ENCODE measurements at regions not wholly inside any gene's neighbourhood (a gene's known extent, or its start where the extent isn't known, plus 50 kb on each side); places are given as distances from the start of the nearest gene placed in this dataset.

GRCh38 chr2:824524-824923 lies 126.1 kb upstream of the SNTG2 start:
- no peak for DNase-seq

DNA sequence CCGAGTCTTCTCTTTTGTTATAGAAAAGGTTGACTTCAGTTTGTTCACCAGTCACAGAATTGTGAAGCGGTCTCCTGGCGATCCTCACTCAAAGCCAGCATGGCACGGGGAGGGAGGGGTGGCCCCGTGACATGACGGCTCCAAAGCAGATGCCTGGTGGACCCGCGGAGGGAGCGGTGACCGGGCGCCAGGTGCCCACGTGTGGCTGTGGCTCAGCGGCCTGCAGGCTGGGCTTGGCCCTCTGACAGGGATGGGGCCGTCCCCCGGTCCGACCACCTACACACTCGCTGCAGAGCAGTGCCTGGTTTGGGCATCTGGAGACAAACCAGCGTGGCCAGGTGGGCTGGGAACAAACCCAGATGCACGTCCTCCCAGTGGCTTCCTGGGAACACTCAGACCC lies 129.1 kb upstream of the SNTG2 start:
- no peak for DNase-seq

DNA sequence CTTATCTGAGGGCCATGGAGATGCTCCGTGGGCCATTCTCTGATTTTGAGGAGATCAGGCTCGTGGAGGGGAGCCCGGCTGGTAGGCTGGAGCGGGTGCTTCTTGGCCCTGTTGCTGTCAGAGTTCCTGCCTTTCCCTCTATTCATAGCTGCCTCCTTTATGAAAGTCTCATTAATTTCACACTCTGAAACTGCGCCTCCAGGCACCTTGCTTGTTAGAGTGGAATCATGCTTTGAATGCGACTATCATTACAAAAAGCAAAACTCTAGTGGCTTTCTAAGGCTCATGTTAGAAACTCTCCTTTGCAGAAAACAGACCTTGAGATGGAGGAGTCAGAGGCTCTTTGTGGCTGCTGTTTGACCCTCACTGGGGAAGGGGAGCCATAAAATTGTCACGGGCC lies 131.0 kb upstream of the SNTG2 start:
- no peak for DNase-seq

DNA sequence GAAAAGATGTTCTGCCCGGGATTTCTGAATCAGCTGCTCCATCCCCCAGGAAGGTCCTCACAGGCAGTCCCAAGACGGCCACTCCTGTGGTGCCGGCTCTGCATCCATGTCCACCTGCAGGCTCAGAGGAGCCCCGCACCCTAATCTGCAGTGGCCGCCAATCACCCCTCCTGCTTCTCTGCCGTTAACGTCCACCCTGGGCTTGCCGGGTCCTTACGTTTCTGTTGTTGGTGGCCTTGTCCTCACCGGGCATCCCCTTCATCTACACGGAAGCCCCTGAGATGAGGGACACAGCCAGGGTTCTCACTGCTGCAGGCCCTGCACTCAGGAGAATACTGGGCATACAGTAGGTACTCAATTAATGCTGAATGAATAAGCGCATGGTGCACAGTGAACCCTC lies 131.5 kb upstream of the SNTG2 start:
- no peak for DNase-seq

GRCh38 chr2:817336-818015 lies 133.2 kb upstream of the SNTG2 start:
- DNase-seq = no peak

- DNase-seq = no peak
These were observed 134.4 kb upstream of the SNTG2 start for GRCh38 chr2:816278-816677.

DNA sequence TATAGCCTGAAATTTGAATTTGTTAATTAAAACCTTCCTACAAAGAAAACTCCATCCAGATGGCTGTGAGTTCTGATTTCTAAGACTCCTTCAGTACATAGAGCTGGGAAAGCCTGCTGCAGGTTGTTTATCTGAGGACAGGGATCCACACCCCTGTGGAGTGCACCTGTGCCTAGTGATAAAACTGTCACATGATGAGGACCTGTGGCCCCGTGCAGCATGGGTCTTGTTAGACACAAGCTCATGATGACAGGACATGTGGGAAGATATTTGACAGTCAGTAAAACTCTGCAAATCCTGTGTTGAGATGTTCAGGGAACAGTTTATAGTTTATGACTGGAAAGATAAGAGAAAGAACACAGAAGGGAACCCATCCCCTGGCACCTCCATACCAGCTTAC lies 133.2 kb upstream of the TMEM18 start:
- DNase-seq = no peak

- DNase-seq = no peak
These were observed 130.1 kb upstream of the TMEM18 start for GRCh38 chr2:807300-807699.

- no peak for DNase-seq
These were observed 128.5 kb upstream of the TMEM18 start for GRCh38 chr2:805664-806063.

- DNase-seq = no peak
These were observed 120.8 kb upstream of the TMEM18 start for GRCh38 chr2:797993-798392.

DNA sequence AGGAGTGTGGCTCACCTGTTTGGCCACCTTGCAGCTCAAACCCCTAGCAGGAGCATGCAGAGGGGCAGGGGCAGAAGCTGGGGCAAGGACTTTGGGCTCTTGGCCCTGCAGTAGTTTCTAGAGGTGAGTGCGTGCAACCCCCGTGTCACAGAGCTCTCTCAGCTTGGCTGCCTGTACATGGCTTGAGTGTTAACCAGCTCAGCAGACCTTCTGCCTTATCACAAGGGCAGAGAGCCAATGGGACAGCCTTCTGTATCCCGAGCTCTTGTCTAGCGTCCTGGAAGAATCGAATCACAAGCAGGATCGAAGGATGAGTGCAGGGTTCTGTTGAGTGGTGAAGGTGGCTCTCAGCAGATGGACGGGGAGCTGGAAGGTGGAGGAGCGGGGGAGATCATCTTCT lies 120.3 kb upstream of the TMEM18 start:
- no peak for DNase-seq

DNA sequence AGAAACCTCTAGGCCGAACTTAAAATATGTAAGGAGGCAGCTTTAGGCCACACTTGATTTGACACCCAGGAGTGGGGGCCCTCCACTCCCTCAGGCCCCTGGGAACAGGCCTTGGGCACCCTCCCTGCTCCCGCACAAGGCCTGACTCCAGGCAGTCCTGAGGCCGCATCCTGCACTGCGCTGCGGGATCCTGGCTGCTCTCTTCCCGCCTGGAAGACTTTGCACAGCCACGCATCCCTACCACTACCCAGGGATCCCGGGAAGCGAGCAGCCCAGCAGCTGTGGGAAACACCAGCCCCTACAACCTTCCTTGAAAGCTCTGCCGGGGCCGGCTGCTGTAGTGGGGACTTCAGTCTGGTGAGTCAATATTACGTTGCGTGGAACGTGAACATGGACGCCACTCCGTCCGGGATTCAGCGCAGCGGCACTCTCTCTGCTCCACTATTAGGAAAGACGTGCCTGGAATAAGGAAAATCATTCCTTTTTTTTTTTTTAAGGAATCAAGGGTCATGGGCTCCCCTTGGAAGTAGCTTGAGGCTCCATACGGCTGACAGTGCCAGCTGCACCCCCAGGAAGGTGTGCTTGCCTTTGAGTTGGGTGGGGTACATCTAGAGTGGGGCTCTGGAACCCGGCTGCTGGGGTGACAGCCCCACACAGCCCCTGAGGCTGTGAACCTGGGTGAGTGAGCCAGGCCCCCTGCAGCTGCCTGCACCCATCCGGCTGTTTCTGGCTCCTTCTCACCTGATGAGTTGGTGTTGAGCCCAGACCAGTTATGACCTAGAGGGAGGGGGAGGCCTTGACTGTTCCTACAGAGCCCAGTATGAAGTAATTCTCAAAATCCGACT lies 119.2 kb upstream of the TMEM18 start:
- no peak for DNase-seq

- DNase-seq = no peak
These were observed 118.4 kb upstream of the TMEM18 start for GRCh38 chr2:795531-796041.

DNA sequence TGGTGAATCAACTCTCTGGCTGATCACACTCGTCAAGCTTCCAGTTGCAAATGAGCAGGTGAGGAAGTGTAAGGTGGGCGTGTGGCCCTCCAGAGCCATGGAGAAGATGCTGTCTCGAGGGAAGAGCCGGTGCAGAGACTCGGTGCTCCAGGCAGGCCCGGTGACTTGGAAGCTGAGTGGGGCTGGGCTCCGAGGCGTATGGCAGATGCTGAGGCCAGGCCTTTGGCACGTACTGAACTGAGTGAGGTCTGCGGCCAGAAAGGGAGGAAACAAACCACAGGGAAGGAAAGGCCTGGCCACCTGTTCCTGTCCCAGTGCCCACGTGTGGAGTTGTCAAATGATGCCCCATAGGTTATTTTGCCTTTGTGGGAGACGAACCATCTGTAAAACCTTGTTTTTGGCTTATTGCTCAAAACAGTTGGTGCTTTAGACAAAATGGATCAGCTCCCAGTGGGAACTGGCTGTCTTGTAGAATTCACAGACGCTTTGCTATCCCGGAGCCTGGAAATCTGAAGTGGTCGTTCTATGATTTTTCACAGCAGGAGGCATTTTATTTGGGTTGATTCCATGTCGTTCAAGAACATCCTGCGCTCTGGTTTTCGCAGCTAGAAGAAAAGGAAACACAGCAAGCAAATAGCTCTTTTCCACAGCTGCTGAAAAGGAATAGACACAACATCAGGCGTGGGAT lies 117.5 kb upstream of the TMEM18 start:
- no peak for DNase-seq

DNA sequence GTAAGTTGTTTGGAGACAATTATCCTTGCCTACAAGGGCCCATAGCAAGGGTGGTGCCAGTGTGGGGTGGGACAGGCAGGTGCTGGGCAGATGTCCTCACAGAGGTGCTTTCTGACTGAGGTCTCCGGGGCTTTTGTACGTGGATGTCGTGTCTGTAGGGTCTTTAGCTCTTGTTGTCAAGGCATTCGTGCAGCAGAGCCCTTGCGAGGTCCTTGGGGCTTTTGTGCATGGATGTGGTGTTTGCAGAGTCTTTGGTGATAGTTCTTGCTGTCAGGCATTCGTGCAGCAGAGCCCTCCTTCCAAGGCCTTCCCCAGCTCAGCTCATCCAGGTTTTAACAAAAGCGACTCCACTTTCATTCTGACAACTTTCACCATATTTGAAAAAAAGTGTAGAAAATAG lies 116.0 kb upstream of the TMEM18 start:
- no peak for DNase-seq

GRCh38 chr2:792687-793086 lies 115.5 kb upstream of the TMEM18 start:
- no peak for DNase-seq

DNA sequence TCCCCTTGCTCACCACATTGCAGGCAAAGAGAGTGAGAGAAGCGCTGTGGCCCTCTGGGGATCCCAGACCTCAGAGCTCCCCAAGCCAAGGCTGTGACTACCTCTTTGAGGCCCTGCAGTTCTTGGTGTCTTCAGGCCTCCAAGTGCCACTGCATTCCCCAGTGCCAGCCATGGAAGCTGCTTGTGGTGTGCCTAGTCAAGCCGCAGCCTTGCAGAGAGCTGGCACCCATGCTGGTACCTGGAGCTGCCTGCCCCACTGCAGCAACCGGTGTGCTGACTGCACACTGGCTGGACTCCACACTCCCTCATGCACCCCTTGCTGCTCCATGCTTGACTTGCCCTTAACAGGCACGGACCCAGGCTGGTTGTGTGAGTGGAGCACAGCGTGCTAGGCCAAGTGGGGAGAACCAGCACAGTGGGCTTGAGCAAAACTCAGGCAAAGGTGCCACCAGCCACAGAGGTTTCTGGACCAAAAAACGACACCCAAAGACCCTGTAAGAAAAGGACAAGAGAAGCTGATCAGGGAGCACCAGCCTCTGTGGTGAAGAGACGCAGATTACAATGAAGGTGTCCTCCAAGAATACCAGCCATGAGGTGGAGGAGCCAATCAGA lies 113.5 kb upstream of the TMEM18 start:
- no peak for DNase-seq

GRCh38 chr2:790081-790480 lies 112.9 kb upstream of the TMEM18 start:
- DNase-seq = no peak

GRCh38 chr2:789529-789928 lies 112.3 kb upstream of the TMEM18 start:
- no peak for DNase-seq

DNA sequence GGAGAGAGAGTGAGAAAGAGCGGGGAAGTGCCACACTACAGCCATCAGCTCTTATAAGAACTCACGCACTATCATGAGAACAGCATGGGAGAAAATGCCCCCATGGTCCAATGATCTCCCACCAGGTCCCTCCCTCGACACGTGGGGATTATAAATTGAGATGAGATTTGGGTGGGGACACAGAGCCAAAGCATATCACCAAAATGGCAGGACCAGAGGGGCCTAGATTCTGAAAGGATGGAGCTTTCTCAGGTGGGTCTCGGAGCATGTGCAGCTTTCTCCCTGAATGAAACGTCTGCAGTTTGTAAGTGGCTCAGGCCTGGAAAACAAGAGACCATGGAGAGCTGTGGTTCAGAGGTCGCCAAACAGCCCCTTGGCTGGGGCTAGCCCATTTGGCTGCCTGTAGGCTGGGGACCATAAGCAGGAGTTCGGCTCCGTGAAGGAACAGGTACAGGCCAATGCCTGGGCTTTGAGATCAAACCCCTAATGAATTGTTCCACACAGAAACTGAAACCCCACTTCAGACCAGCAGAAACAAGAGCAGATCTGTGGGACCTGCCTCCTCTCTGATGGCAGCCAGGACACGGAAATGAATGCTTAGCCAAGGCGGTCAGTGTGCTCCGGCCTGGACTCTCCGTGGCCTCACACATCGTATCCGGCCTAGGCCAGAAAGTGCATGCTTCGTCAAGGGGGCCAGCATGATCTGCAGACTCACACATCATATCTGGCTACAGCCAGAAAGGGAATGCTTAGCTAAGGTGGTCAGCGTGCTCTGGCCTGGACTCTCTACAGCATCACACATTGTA lies 111.2 kb upstream of the TMEM18 start:
- no peak for DNase-seq

DNA sequence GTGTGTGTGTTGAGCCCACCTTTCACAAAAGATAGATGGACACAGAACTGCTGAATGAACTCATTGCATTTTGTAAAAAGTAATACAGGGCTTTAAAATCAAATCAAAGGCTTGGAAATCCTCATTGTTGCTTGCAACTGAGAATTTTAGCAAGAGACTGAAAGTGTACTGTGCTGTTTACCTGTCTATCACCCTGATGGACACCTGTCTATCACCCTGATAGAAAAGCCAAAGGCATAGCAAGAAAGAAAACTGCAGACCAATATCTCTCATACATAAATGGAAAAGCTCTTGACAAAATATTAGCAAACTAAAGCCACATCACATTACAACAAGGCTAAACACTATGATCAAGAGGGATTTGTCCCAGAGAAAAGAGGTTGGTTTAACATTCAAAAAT lies 107.5 kb upstream of the TMEM18 start:
- no peak for DNase-seq

- DNase-seq = no peak
These were observed 103.4 kb upstream of the TMEM18 start for GRCh38 chr2:780581-780980.

- no peak for DNase-seq
These were observed 102.8 kb upstream of the TMEM18 start for GRCh38 chr2:780002-780401.
